Fibroblast of the conjunctiva (primary cell): ENCODE measurements at regions not wholly inside any gene's neighbourhood (a gene's known extent, or its start where the extent isn't known, plus 50 kb on each side); places are given as distances from the start of the nearest gene placed in this dataset.

ENCODE experiments used
- DNase-seq: peaks from one replicate; pipeline ENCODE4 v3.0.0-alpha.2; 2010; ENCODE audit warnings: low read depth

DNA sequence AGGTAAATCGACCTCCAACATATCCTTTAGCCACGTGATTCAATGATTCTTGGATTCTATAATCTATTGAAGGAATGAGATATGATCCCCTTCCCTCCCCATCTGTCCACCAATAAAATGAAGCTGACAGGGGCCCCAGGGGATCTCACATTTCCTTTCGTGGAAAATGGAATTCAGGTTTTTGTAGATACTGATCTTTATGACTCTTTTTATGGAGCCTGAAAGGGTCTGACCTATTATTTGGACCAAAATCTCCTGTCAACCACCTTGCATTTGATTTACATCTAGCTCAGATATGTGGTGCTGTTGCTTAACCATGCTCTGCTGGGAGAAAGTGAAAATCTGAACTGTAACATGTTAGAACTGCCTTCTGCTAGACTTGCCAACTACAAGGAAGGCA, 234.0 kb upstream of the CXCL12 start:
- no peak for DNase-seq

- DNase-seq, result no peak
Measured at GRCh38 chr10:44619521-44619920, 234.6 kb upstream of the CXCL12 start.

GRCh38 chr10:44619975-44620374, 235.1 kb upstream of the CXCL12 start:
- peak; percentile 49 for DNase-seq

- DNase-seq, result peak; percentile 85
Measured at GRCh38 chr10:44627591-44628354, 242.9 kb upstream of the CXCL12 start.

DNA sequence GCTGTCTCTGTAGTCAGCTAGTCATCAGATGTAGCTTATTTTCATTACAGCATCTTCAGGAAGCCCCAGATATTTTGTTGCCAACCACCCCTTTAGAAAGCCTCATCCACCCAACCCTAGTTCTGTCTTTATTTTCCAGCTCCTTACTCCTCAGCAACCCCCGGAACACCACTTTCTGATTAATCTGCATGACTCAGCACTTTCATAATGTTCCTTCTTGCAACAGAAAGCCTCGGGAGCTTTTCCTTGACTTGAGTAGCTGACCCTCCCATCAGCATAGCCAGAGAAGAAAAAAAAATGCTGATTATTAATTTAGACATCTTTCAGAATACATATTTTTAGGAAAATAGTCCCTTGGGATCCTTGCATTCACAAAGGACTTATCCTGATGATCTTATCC, 244.0 kb upstream of the CXCL12 start:
- peak; percentile 93 for DNase-seq

DNA sequence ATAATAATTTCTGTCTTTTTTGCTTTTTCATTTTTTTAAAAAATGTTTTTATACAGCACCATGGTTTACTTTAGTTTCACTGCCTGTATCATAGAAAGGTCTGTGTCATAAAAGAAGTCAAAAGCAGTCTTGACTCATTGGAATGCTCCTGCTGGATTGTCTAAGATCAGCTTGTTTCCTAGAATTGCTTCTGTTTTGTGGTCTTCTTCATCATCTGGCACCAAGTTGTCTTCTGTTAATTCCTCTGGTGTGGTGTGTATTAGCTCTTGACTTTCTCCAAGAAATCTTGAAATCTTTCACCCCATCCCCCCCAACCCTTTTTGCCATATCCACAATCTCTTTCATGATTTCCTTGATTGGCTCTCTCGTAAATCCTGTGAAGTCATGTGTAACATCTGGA, 250.3 kb upstream of the CXCL12 start:
- DNase-seq, result no peak

DNA sequence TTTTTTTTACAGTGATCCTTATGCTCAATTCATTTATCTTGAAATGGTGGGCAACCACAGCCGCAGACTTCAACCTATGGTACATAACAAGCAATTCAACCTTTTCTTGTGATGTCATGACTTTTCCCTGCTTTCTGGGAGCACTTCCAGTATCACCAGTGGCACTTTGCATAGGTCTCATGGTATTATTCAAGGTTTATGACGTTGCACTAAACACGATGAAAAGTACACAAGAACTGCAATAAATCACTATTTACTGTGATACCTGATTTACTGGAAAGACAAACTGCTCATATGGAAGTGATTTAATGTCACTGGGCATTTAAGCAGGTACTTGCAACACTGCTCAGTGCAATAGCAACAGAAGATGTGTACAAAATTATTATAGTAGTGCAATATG, 251.7 kb upstream of the CXCL12 start:
- no peak for DNase-seq

DNA sequence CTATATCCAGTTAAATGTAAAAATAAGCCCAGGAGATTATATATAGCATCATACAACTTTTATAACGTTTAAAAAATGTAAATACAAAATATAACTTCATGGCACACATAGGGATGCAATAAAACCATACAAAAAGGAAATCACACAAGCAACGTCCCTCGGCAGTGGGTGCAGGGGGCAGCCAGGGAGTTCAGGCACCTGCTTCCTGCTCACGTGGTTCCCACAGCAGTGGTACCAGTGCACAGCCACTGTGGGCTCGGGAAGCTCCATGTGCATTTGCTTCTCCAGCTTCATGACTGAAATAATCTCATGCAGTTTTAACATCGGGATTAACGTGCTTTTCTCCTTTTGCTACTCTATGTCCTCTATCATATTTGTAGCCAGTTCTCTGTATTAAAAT, 255.5 kb upstream of the CXCL12 start:
- no peak for DNase-seq

GRCh38 chr10:44647473-44647872, 262.6 kb upstream of the CXCL12 start:
- DNase-seq, result no peak

DNA sequence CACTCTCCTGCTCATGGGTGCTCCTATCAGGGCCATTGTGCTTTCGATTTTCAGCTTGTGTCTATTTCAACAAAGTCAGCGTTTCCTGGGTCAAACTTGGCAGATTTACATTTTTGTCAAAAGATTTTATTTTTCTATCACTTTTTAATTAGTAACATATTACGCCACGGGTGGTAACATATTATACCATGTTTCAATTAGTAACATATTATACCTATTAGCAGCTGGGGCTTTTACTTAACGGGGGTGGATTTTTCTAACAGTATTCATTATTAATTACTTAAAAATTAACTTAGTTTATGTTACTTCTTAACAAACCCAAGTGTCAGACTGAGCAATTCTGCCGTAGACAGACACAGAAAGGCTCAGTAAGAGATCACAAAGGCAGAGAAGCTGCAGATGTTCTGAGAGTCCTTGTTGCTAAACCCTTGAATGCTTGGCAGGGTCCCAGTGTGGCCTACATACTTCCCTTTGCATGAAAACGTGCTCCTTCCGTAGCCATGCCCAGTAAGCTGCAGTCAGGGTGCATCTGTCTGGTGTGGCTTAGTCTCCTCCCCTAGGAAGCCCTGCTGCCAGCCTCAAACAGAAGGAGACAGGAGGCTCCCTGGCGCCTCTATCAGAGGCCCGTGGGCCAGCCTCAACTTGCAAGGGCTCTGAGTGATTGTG, 263.1 kb upstream of the CXCL12 start:
- DNase-seq, result peak; percentile 80

- peak; percentile 39 for DNase-seq
Measured at GRCh38 chr10:44650691-44651661, 260.2 kb upstream of the TMEM72 start.

GRCh38 chr10:44651834-44652233, 259.3 kb upstream of the TMEM72 start:
- DNase-seq, result peak; percentile 49

- DNase-seq, result no peak
Measured at GRCh38 chr10:44659320-44659719, 251.8 kb upstream of the TMEM72 start.

DNA sequence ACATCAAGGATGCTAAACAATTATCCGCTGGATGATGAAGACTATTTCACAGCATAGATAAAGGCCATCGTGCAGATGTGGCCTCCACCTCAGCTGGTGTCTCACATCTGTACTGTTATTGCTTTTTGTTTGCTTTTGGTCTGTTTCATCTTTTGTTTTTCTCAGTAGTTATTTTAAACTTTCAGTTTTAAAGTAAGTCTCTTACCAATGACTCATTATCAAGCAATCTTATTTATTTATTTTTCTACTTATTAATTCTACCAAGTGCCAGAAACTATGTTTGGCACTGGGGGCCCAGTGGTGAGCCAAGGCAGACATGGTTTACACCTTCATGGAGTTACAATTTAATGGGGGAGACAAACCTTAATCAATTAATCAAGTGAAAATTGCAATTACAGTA, 250.9 kb upstream of the TMEM72 start:
- DNase-seq, result no peak

DNA sequence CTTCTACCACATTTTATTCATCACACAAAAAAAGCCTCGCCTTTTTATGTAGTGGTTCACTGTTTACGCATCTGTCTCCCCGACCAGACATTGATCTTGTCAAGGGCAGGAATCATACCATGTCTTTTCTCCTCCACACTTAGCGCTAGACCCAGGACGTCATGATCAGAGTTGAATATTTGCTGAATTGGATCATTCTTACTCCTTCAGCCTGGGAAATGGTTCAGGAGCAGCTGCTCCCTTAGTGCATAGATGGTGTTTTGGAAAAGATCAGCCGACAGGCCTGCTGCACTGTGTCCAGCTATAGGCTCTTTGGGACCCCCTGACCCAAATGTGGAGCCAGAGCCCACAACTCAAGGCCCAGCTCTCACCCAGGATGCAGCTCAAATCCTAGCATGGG, 249.1 kb upstream of the TMEM72 start:
- DNase-seq, result no peak

GRCh38 chr10:44668336-44668735, 242.8 kb upstream of the TMEM72 start:
- no peak for DNase-seq

DNA sequence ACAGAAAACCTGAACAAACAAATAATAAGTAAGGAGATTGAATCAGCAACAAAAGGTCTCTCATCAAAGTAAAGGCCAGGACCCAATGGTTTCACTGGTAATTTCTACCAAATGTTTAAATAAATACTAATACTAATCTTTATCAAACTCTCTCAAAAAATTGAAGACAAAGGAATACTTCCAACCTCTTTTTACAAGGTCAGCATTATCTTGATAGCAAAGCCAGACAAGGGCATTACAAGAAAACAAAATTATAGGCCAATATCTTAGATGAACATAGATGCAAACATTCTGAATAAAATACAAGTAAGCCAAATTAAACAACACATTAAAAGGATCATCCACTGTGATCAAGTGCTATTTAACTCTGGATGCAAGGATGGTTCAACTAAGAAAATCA, 239.8 kb upstream of the TMEM72 start:
- no peak for DNase-seq

- no peak for DNase-seq
Measured at GRCh38 chr10:44673245-44673983, 237.7 kb upstream of the TMEM72 start.

- no peak for DNase-seq
Measured at GRCh38 chr10:44674536-44675386, 236.4 kb upstream of the TMEM72 start.

DNA sequence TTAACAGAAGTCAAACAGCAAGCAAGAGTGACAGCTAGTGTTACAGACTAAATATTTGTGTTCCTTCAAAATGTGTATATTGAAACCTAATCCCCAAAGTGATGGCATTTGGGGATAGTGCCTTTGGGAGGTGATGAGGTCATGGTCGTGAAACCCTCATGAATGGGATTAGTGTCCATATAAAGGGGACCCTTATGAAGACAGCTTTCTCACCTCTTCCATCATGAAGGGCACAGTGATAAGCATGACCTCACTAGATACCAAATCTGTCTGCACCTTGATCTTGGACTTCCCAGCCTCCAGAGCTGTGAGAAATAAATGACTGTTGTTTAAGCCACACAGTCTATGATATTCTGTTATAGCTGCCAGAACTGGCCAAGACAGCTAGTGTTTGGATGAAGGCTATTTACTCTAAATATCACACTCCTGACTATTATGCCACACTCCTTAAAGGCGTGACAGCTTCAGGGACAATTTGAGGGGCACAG, 235.7 kb upstream of the TMEM72 start:
- DNase-seq, result no peak

GRCh38 chr10:44680764-44681163, 230.4 kb upstream of the TMEM72 start:
- DNase-seq, result no peak
